OCI-LY3 (cell line): ENCODE measurements at regions not wholly inside any gene's neighbourhood (a gene's known extent, or its start where the extent isn't known, plus 50 kb on each side); places are given as distances from the start of the nearest gene placed in this dataset.

Experiments
- EZH2phosphoT487 ChIP-seq: fragments of 200-600 bp; shearing (Covaris generic); IDR thresholded peaks from 2 replicates; pipeline ENCODE4 v1.6.1; 2018; ENCODE audit warnings: antibody characterized with exemption, mixed run types, low read depth
- TF ChIP-seq, protein P1 (sequence below): fragments of 200-600, 300-600 bp; sonication (generic); IDR thresholded peaks from 2 replicates; pipeline ENCODE4 v1.5.1; 2014; ENCODE audit warnings: antibody characterized with exemption, low read length, low read depth

- TF ChIP-seq, protein P1, sequence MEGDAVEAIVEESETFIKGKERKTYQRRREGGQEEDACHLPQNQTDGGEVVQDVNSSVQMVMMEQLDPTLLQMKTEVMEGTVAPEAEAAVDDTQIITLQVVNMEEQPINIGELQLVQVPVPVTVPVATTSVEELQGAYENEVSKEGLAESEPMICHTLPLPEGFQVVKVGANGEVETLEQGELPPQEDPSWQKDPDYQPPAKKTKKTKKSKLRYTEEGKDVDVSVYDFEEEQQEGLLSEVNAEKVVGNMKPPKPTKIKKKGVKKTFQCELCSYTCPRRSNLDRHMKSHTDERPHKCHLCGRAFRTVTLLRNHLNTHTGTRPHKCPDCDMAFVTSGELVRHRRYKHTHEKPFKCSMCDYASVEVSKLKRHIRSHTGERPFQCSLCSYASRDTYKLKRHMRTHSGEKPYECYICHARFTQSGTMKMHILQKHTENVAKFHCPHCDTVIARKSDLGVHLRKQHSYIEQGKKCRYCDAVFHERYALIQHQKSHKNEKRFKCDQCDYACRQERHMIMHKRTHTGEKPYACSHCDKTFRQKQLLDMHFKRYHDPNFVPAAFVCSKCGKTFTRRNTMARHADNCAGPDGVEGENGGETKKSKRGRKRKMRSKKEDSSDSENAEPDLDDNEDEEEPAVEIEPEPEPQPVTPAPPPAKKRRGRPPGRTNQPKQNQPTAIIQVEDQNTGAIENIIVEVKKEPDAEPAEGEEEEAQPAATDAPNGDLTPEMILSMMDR = no peak
- no peak for TF ChIP-seq EZH2phosphoT487
Measured at GRCh38 chr6:28737750-28738395, 185.9 kb downstream of the TRIM27 start.
